ENCODE measurements at regions not wholly inside any gene's neighbourhood (a gene's known extent, or its start where the extent isn't known, plus 50 kb on each side); places are given as distances from the start of the nearest gene placed in this dataset.

- TF ChIP-seq ZUFSP (CRISPR knock-in tag; IDR thresholded peaks at IDR 0.05; ENCODE audit: borderline replicate concordance) (no peak), NFKBIZ (CRISPR knock-in tag; IDR thresholded peaks at IDR 0.05) (no peak), ZNF670 (CRISPR knock-in tag; IDR thresholded peaks at IDR 0.05; ENCODE audit: borderline replicate concordance) (no peak), ZNF761 (CRISPR knock-in tag; conservative IDR thresholded peaks at IDR 0.05) (no peak), CSRNP2 (CRISPR knock-in tag; conservative IDR thresholded peaks at IDR 0.05; ENCODE audit: low read depth) (no peak), CREB1 (IDR thresholded peaks at IDR 0.05) (no peak), CREB1 (CRISPR knock-in tag; IDR thresholded peaks at IDR 0.05) (no peak), THYN1 (CRISPR knock-in tag; IDR thresholded peaks at IDR 0.05; ENCODE audit: borderline replicate concordance, low read depth) (no peak), HOXA3 (CRISPR knock-in tag; IDR thresholded peaks at IDR 0.05) (peak; percentile 32; the same call in 1 of the 2 replicates), AHR (CRISPR knock-in tag; IDR thresholded peaks at IDR 0.05) (no peak), BHLHE40 (IDR thresholded peaks at IDR 0.05; ENCODE audit: low read length) (no peak), LRRFIP1 (CRISPR knock-in tag; conservative IDR thresholded peaks at IDR 0.05) (no peak), ARHGAP35 (CRISPR knock-in tag; IDR thresholded peaks at IDR 0.05; ENCODE audit: borderline replicate concordance) (no peak), ZNF891 (CRISPR knock-in tag; IDR thresholded peaks at IDR 0.05) (no peak), RXRA (CRISPR knock-in tag; IDR thresholded peaks at IDR 0.05) (no peak), PCBP1 (IDR thresholded peaks at IDR 0.05; ENCODE audit: borderline replicate concordance, low read depth, low read length) (no peak), ZMYM4 (CRISPR knock-in tag; IDR thresholded peaks at IDR 0.05) (no peak), DMTF1 (CRISPR knock-in tag; IDR thresholded peaks at IDR 0.05) (no peak), ARNT2 (CRISPR knock-in tag; IDR thresholded peaks at IDR 0.05; ENCODE audit: low read depth) (no peak)
- TF ChIP-seq, protein P1, sequence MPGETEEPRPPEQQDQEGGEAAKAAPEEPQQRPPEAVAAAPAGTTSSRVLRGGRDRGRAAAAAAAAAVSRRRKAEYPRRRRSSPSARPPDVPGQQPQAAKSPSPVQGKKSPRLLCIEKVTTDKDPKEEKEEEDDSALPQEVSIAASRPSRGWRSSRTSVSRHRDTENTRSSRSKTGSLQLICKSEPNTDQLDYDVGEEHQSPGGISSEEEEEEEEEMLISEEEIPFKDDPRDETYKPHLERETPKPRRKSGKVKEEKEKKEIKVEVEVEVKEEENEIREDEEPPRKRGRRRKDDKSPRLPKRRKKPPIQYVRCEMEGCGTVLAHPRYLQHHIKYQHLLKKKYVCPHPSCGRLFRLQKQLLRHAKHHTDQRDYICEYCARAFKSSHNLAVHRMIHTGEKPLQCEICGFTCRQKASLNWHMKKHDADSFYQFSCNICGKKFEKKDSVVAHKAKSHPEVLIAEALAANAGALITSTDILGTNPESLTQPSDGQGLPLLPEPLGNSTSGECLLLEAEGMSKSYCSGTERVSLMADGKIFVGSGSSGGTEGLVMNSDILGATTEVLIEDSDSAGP (CRISPR knock-in tag; IDR thresholded peaks at IDR 0.05; ENCODE audit: borderline replicate concordance), result no peak
Observed at GRCh38 chr6:40957616-40958492, 81.2 kb downstream of the UNC5CL start (continued).
